ENCODE measurements at regions not wholly inside any gene's neighbourhood (a gene's known extent, or its start where the extent isn't known, plus 50 kb on each side); places are given as distances from the start of the nearest gene placed in this dataset.

DNA sequence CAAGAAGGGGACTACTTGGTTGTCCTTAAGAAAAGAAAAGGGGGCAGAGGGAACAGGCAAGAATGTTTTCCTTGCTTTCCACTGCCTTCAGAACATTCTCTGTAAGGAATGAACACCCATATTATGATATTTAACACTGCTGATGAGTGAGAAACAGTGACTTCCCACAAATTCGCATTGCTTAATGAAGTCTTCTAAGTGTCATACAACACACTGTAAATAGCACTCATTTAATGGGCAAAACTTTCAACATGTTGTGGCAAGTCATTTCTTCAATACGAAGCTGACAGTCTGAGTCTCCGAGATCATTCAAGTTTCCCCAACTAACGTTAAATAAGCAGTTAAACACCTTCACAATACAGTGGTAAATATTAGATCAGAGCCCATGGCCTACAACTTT is 464.4 kb downstream of the SHQ1 start:
- Histone ChIP-seq H3K36me3 (ENCODE audit: control insufficient read depth, insufficient read depth, low read length) (peaks cover under 1% of the 10 kb centered on the region), H3K4me1 (ENCODE audit: control insufficient read depth, insufficient read depth, low read length) (peaks cover 93% of the 10 kb centered on the region), H3K27me3 (ENCODE audit: control insufficient read depth, insufficient read depth, low read length) (no peaks in the 10 kb centered on the region), H3K9me3 (ENCODE audit: control insufficient read depth, insufficient read depth, low read length) (no peaks in the 10 kb centered on the region), H3K4me3 (ENCODE audit: low read depth, low read length) (no peak overlapping the region), H3K9ac (ENCODE audit: low read depth, low read length) (no peak overlapping the region), H3K27ac (ENCODE audit: low read depth, low read length) (no peak overlapping the region)

GRCh38 chr3:72383230-72383629 is 465.0 kb downstream of the SHQ1 start:
- Histone ChIP-seq H3K9me3 (ENCODE audit: control insufficient read depth, insufficient read depth, low read length) (no peaks in the 10 kb centered on the region), H3K27ac (ENCODE audit: low read depth, low read length) (no peak overlapping the region), H3K4me3 (ENCODE audit: low read depth, low read length) (no peak overlapping the region), H3K36me3 (ENCODE audit: control insufficient read depth, insufficient read depth, low read length) (peaks cover 7% of the 10 kb centered on the region), H3K4me1 (ENCODE audit: control insufficient read depth, insufficient read depth, low read length) (peaks cover 93% of the 10 kb centered on the region), H3K9ac (ENCODE audit: low read depth, low read length) (no peak overlapping the region), H3K27me3 (ENCODE audit: control insufficient read depth, insufficient read depth, low read length) (no peaks in the 10 kb centered on the region)

DNA sequence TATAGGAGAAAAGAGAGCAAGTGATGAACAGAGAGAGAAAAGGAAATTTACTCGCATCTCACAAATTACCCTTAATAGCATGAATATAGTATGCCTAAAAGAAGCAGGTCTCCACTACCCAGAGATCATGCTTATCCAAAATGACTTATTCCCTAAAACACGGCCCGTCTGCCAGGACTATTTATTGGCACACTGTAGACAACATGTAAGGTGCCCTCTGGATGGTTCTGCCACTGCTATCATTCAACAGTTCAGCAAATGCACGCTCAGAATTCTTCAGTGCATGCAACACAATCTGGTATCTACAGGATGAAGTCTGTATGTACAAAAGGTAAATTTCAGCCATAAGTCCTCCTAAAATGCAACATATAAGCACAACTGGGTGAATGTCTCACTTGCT is 465.8 kb downstream of the SHQ1 start:
- no peak overlapping the region for H3K4me3 ChIP-seq (ENCODE audit: low read depth, low read length)
- peaks cover 91% of the 10 kb centered on the region for H3K4me1 ChIP-seq (ENCODE audit: control insufficient read depth, insufficient read depth, low read length)
- H3K27me3 ChIP-seq (ENCODE audit: control insufficient read depth, insufficient read depth, low read length) = no peaks in the 10 kb centered on the region

GRCh38 chr3:72381584-72381983 is 466.7 kb downstream of the SHQ1 start:
- no peak overlapping the region for H3K27ac ChIP-seq (ENCODE audit: low read depth, low read length)
- no peak overlapping the region for H3K9ac ChIP-seq (ENCODE audit: low read depth, low read length)
- peaks cover 16% of the 10 kb centered on the region for H3K36me3 ChIP-seq (ENCODE audit: control insufficient read depth, insufficient read depth, low read length)
- H3K9me3 ChIP-seq (ENCODE audit: control insufficient read depth, insufficient read depth, low read length) = no peaks in the 10 kb centered on the region
- peaks cover 91% of the 10 kb centered on the region for H3K4me1 ChIP-seq (ENCODE audit: control insufficient read depth, insufficient read depth, low read length)
- H3K4me3 ChIP-seq (ENCODE audit: low read depth, low read length) = no peak overlapping the region
- H3K27me3 ChIP-seq (ENCODE audit: control insufficient read depth, insufficient read depth, low read length) = no peaks in the 10 kb centered on the region

More for the DNA sequence above, 465.8 kb downstream of the SHQ1 start:
- peaks cover 13% of the 10 kb centered on the region for H3K36me3 ChIP-seq (ENCODE audit: control insufficient read depth, insufficient read depth, low read length)
- no peaks in the 10 kb centered on the region for H3K9me3 ChIP-seq (ENCODE audit: control insufficient read depth, insufficient read depth, low read length)
- no peak overlapping the region for H3K27ac ChIP-seq (ENCODE audit: low read depth, low read length)
- no peak overlapping the region for H3K9ac ChIP-seq (ENCODE audit: low read depth, low read length)

DNA sequence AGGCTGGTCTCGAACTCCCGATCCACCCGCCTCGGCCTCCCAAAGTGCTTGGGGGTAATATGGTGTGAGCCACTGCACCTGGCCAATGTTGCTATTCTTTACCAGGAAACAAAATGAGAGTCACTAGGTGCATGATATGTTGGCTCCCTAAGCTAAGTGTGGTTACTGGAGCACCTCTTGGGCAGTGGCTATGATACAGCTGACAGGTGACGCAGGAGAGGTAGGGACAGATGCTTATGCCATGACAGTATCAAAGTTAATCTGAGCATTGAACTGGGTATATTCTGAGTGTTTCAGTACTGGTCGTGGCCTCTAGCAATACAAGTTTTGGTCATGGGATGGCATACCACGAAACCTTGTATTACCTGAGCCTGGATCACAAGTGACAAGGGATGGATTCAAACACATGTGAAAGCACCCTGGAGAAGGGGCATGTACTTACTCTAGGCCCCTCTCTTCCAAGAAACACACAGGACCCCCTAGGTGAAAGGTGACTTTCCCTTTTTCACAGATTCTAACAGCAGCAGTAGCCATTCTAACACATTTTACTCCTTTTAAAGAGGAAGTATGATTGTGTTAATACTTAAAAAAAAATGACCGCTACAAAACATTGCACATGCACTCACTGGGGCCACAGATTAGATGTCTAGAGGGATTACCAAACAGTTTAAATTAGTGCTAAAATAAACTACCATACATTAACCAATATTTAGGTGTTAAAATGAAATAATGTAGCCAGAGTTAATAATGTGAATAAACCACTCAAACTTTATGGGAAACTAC is 467.3 kb downstream of the SHQ1 start:
- H3K36me3 ChIP-seq (ENCODE audit: control insufficient read depth, insufficient read depth, low read length) = peaks cover 16% of the 10 kb centered on the region
- H3K4me1 ChIP-seq (ENCODE audit: control insufficient read depth, insufficient read depth, low read length) = peaks cover 91% of the 10 kb centered on the region
- no peak overlapping the region for H3K4me3 ChIP-seq (ENCODE audit: low read depth, low read length)
- no peak overlapping the region for H3K9ac ChIP-seq (ENCODE audit: low read depth, low read length)
- no peak overlapping the region for H3K27ac ChIP-seq (ENCODE audit: low read depth, low read length)
- no peaks in the 10 kb centered on the region for H3K9me3 ChIP-seq (ENCODE audit: control insufficient read depth, insufficient read depth, low read length)
- H3K27me3 ChIP-seq (ENCODE audit: control insufficient read depth, insufficient read depth, low read length) = no peaks in the 10 kb centered on the region

- no peak overlapping the region for H3K4me3 ChIP-seq (ENCODE audit: low read depth, low read length)
- H3K36me3 ChIP-seq (ENCODE audit: control insufficient read depth, insufficient read depth, low read length) = peaks cover 16% of the 10 kb centered on the region
- H3K9ac ChIP-seq (ENCODE audit: low read depth, low read length) = no peak overlapping the region
- H3K9me3 ChIP-seq (ENCODE audit: control insufficient read depth, insufficient read depth, low read length) = no peaks in the 10 kb centered on the region
- no peaks in the 10 kb centered on the region for H3K27me3 ChIP-seq (ENCODE audit: control insufficient read depth, insufficient read depth, low read length)
- no peak overlapping the region for H3K27ac ChIP-seq (ENCODE audit: low read depth, low read length)
- H3K4me1 ChIP-seq (ENCODE audit: control insufficient read depth, insufficient read depth, low read length) = peaks cover 92% of the 10 kb centered on the region
These were observed 468.1 kb downstream of the SHQ1 start for GRCh38 chr3:72380193-72380592.

- H3K4me3 ChIP-seq (ENCODE audit: low read depth, low read length) = no peak overlapping the region
- peaks cover 16% of the 10 kb centered on the region for H3K36me3 ChIP-seq (ENCODE audit: control insufficient read depth, insufficient read depth, low read length)
- H3K27ac ChIP-seq (ENCODE audit: low read depth, low read length) = peak overlapping the region; percentile 31
- no peaks in the 10 kb centered on the region for H3K9me3 ChIP-seq (ENCODE audit: control insufficient read depth, insufficient read depth, low read length)
- H3K9ac ChIP-seq (ENCODE audit: low read depth, low read length) = no peak overlapping the region
- peaks cover 92% of the 10 kb centered on the region for H3K4me1 ChIP-seq (ENCODE audit: control insufficient read depth, insufficient read depth, low read length)
- no peaks in the 10 kb centered on the region for H3K27me3 ChIP-seq (ENCODE audit: control insufficient read depth, insufficient read depth, low read length)
These were observed 468.6 kb downstream of the SHQ1 start for GRCh38 chr3:72379500-72380187.

- Histone ChIP-seq H3K27ac (ENCODE audit: low read depth, low read length) (no peak overlapping the region), H3K4me1 (ENCODE audit: control insufficient read depth, insufficient read depth, low read length) (peaks cover 91% of the 10 kb centered on the region), H3K27me3 (ENCODE audit: control insufficient read depth, insufficient read depth, low read length) (no peaks in the 10 kb centered on the region)
These were observed 470.0 kb downstream of the SHQ1 start for GRCh38 chr3:72378287-72378686.

GRCh38 chr3:72376956-72377710 is 471.1 kb downstream of the SHQ1 start:
- H3K27ac ChIP-seq (ENCODE audit: low read depth, low read length) = peak overlapping the region; percentile 79
- H3K9ac ChIP-seq (ENCODE audit: low read depth, low read length) = peak overlapping the region; percentile 30; the same call in 1 of the 2 replicates
- H3K36me3 ChIP-seq (ENCODE audit: control insufficient read depth, insufficient read depth, low read length) = peaks cover 16% of the 10 kb centered on the region
- no peaks in the 10 kb centered on the region for H3K9me3 ChIP-seq (ENCODE audit: control insufficient read depth, insufficient read depth, low read length)
- no peaks in the 10 kb centered on the region for H3K27me3 ChIP-seq (ENCODE audit: control insufficient read depth, insufficient read depth, low read length)
- peak overlapping the region; percentile 30; the same call in 1 of the 2 replicates for H3K4me3 ChIP-seq (ENCODE audit: low read depth, low read length)
- H3K4me1 ChIP-seq (ENCODE audit: control insufficient read depth, insufficient read depth, low read length) = peaks cover 82% of the 10 kb centered on the region

More at GRCh38 chr3:72378287-72378686, 470.0 kb downstream of the SHQ1 start:
- Histone ChIP-seq H3K36me3 (ENCODE audit: control insufficient read depth, insufficient read depth, low read length) (peaks cover 16% of the 10 kb centered on the region), H3K4me3 (ENCODE audit: low read depth, low read length) (no peak overlapping the region), H3K9ac (ENCODE audit: low read depth, low read length) (no peak overlapping the region), H3K9me3 (ENCODE audit: control insufficient read depth, insufficient read depth, low read length) (no peaks in the 10 kb centered on the region)

DNA sequence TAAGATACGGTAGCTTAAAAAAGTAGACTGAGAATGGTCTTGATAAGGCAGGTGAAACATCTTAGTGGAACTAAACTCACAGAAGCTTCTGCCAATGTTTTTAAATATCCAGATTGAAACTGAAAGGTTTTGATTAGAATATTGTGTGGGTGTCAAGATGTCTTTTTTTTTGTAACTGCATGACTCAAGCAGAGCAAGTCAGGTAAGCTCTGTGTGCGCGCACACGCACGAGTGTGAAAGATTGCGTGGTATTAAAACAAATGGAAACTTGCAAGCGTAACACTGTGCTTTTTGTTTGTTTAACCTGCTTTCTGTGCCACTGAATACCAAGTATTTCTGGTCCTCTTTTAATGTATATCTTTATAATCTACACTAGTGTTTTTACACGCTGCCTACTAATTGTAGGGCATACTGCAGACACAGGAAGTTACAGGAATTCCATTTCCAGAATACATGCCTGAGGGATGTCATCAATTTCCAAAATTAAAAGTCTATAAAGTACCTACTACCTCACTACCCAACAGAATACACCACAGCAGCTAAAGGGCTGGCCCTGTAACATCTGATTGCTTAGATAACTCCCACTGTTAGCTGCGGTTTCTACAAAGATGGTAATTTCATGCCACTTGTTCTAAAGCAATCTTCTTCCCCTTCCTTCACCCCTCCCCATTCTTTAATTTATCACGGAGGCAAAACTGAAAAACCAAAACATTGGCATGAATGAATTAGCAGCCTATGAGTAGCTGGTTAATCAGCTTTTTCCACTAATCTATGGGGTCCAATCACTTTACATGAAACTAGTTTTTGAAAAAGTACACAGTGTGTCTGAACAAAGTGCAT is 472.8 kb downstream of the SHQ1 start:
- H3K4me1 ChIP-seq (ENCODE audit: control insufficient read depth, insufficient read depth, low read length) = peaks cover 69% of the 10 kb centered on the region

More for the DNA sequence above, 472.8 kb downstream of the SHQ1 start:
- Histone ChIP-seq H3K4me3 (ENCODE audit: low read depth, low read length) (no peak overlapping the region), H3K9me3 (ENCODE audit: control insufficient read depth, insufficient read depth, low read length) (no peaks in the 10 kb centered on the region), H3K36me3 (ENCODE audit: control insufficient read depth, insufficient read depth, low read length) (peaks cover 16% of the 10 kb centered on the region), H3K27me3 (ENCODE audit: control insufficient read depth, insufficient read depth, low read length) (no peaks in the 10 kb centered on the region), H3K27ac (ENCODE audit: low read depth, low read length) (no peak overlapping the region), H3K9ac (ENCODE audit: low read depth, low read length) (no peak overlapping the region)

Data from HUES48 (cell line).